ENCODE measurements at regions not wholly inside any gene's neighbourhood (a gene's known extent, or its start where the extent isn't known, plus 50 kb on each side); places are given as distances from the start of the nearest gene placed in this dataset.
"Not testable (repeated sequence)": the region's sequence is repeated elsewhere in the genome, so short reads cannot be mapped to it uniquely, and the experiment has no call there.

GRCh38 chr4:31259119-31259518 is 539.0 kb downstream of the PCDH7 start:
- Histone ChIP-seq H3K4me1 (ENCODE audit: control insufficient read depth in 1 of 2, insufficient read depth in 2 of 2, low read length in 2 of 2) (no peaks in the 10 kb centered on the region), H3K9ac (ENCODE audit: insufficient read depth, low read length, poor library complexity, severe bottlenecking) (no peak overlapping the region), H3K79me2 (ENCODE audit: insufficient read depth, low read length) (no peaks in the 10 kb centered on the region), H3K36me3 (replicated peaks in 1 of 2; ENCODE audit: control insufficient read depth in 1 of 2, insufficient read depth in 2 of 2, low read length in 2 of 2) (no peaks in the 10 kb centered on the region), H4K20me1 (ENCODE audit: insufficient read depth, low read length) (no peaks in the 10 kb centered on the region), H3K4me3 (replicated peaks in 1 of 3; ENCODE audit: low read depth in 2 of 3, low read length in 3 of 3) (no peak overlapping the region), H3K27me3 (ENCODE audit: control insufficient read depth in 2 of 2, insufficient read depth in 2 of 2, low read length in 2 of 2) (no peaks in the 10 kb centered on the region), H3K27ac (ENCODE audit: low read depth in 1 of 2, low read length in 2 of 2) (no peak overlapping the region), H3K9me3 (replicated peaks in 1 of 2; ENCODE audit: control insufficient read depth in 1 of 2, insufficient read depth in 1 of 2, low read length in 2 of 2) (peaks cover 0 to 10% of the 10 kb centered on the region in 2 donors), H2AFZ (ENCODE audit: insufficient read depth, low read depth, low read length, poor library complexity, severe bottlenecking) (no peak overlapping the region), H3K4me2 (replicated peaks; ENCODE audit: extremely low read depth, low read length, poor library complexity, severe bottlenecking) (no peak overlapping the region)
- H3K4me1 Mint-ChIP-seq = no peaks in the 10 kb centered on the region
- intact Hi-C loops (cut with micrococcal nuclease) = no loop called here
- no peak overlapping the region for H3K4me3 Mint-ChIP-seq
- peaks cover 0 to 24% (median 5%) of the 10 kb centered on the region in 7 donors for H3K9me3 Mint-ChIP-seq
- no peak overlapping the region for H3K27ac Mint-ChIP-seq
- TF ChIP-seq CTCF (IDR thresholded peaks at IDR 0.05) = no peak
- H3K36me3 Mint-ChIP-seq = no peaks in the 10 kb centered on the region
- WGBS (ENCODE audit: insufficient coverage) = 100% methylated on average over 6 of the region's 15 CpGs
- peaks cover 0 to 2% (median 1%) of the 10 kb centered on the region in 3 donors for H3K27me3 Mint-ChIP-seq (ENCODE audit: low read depth in 3 of 3)
- DNase-seq = no peak

- Histone ChIP-seq H3K79me2 (ENCODE audit: insufficient read depth, low read length) (no peaks in the 10 kb centered on the region), H2AFZ (ENCODE audit: insufficient read depth, low read depth, low read length, poor library complexity, severe bottlenecking) (no peak overlapping the region), H3K9ac (ENCODE audit: insufficient read depth, low read length, poor library complexity, severe bottlenecking) (no peak overlapping the region), H3K4me2 (replicated peaks; ENCODE audit: extremely low read depth, low read length, poor library complexity, severe bottlenecking) (no peak overlapping the region), H3K4me1 (ENCODE audit: control insufficient read depth in 1 of 2, insufficient read depth in 2 of 2, low read length in 2 of 2) (no peaks in the 10 kb centered on the region), H3K9me3 (replicated peaks in 1 of 2; ENCODE audit: control insufficient read depth in 1 of 2, insufficient read depth in 1 of 2, low read length in 2 of 2) (peaks cover 0 to 10% of the 10 kb centered on the region in 2 donors), H3K27me3 (ENCODE audit: control insufficient read depth in 2 of 2, insufficient read depth in 2 of 2, low read length in 2 of 2) (no peaks in the 10 kb centered on the region), H3K36me3 (replicated peaks in 1 of 2; ENCODE audit: control insufficient read depth in 1 of 2, insufficient read depth in 2 of 2, low read length in 2 of 2) (no peaks in the 10 kb centered on the region), H3K4me3 (replicated peaks in 1 of 3; ENCODE audit: low read depth in 2 of 3, low read length in 3 of 3) (no peak overlapping the region), H4K20me1 (ENCODE audit: insufficient read depth, low read length) (no peaks in the 10 kb centered on the region), H3K27ac (ENCODE audit: low read depth in 1 of 2, low read length in 2 of 2) (no peak overlapping the region)
- DNase-seq = no peak
- peaks cover 0 to 19% (median 4%) of the 10 kb centered on the region in 7 donors for H3K9me3 Mint-ChIP-seq
- no peak overlapping the region for H3K27ac Mint-ChIP-seq
- intact Hi-C loops (cut with micrococcal nuclease) = no loop called here
- H3K4me3 Mint-ChIP-seq = no peak overlapping the region
- no peaks in the 10 kb centered on the region for H3K27me3 Mint-ChIP-seq (ENCODE audit: low read depth in 3 of 3)
- H3K36me3 Mint-ChIP-seq = no peaks in the 10 kb centered on the region
- H3K4me1 Mint-ChIP-seq = no peaks in the 10 kb centered on the region
- WGBS (ENCODE audit: insufficient coverage) = 60% methylated on average over 1 of the region's 2 CpGs
- TF ChIP-seq CTCF (IDR thresholded peaks at IDR 0.05) = no peak
Measured at GRCh38 chr4:31261632-31262031, 541.5 kb downstream of the PCDH7 start.

- H3K27ac ChIP-seq (ENCODE audit: low read depth in 1 of 2, low read length in 2 of 2); H3K36me3 Mint-ChIP-seq; H3K4me1 Mint-ChIP-seq; H3K9me3 ChIP-seq (replicated peaks in 1 of 2; ENCODE audit: control insufficient read depth in 1 of 2, insufficient read depth in 1 of 2, low read length in 2 of 2); H3K27me3 Mint-ChIP-seq (ENCODE audit: low read depth in 3 of 3); DNase-seq; H3K9ac ChIP-seq (ENCODE audit: insufficient read depth, low read length, poor library complexity, severe bottlenecking); H3K4me1 ChIP-seq (ENCODE audit: control insufficient read depth in 1 of 2, insufficient read depth in 2 of 2, low read length in 2 of 2); H4K20me1 ChIP-seq (ENCODE audit: insufficient read depth, low read length); H3K9me3 Mint-ChIP-seq; H3K4me2 ChIP-seq (replicated peaks; ENCODE audit: extremely low read depth, low read length, poor library complexity, severe bottlenecking); H3K36me3 ChIP-seq (replicated peaks in 1 of 2; ENCODE audit: control insufficient read depth in 1 of 2, insufficient read depth in 2 of 2, low read length in 2 of 2); intact Hi-C loops (cut with micrococcal nuclease); H3K79me2 ChIP-seq (ENCODE audit: insufficient read depth, low read length); H3K4me3 Mint-ChIP-seq; H3K27me3 ChIP-seq (ENCODE audit: control insufficient read depth in 2 of 2, insufficient read depth in 2 of 2, low read length in 2 of 2); H3K4me3 ChIP-seq (replicated peaks in 1 of 3; ENCODE audit: low read depth in 2 of 3, low read length in 3 of 3); H2AFZ ChIP-seq (ENCODE audit: insufficient read depth, low read depth, low read length, poor library complexity, severe bottlenecking); H3K27ac Mint-ChIP-seq: not testable (repeated sequence)
- WGBS (ENCODE audit: insufficient coverage) = 100% methylated on average over 4 of the region's 4 CpGs
Measured at GRCh38 chr4:31266094-31266493, 545.9 kb downstream of the PCDH7 start.
